HCT116 (cell line): ENCODE measurements at regions not wholly inside any gene's neighbourhood (a gene's known extent, or its start where the extent isn't known, plus 50 kb on each side); places are given as distances from the start of the nearest gene placed in this dataset.

Experiments used
- ATAC-seq: fragments of 200-7000 bp; cut with Tn5 transposase; 2 replicates; pipeline ENCODE4 v1.9.1; 2020; ENCODE audit warnings: mild to moderate bottlenecking, moderate library complexity
- BruUV-seq: library from RNA; stranded (reverse); fragments of 400-500 nt; replicated peaks from 2 replicates; lab custom pipeline; 2021; lab: Mats Ljungman, UMichigan
- CTCF ChIA-PET: fragments of 300-600 bp; sonication (Branson Sonifier 250); formaldehyde crosslinking; loops from one replicate; lab custom pipeline; 2021; ENCODE audit warnings: antibody characterized with exemption; lab: Charles Lee
- POLR2A ChIA-PET: fragments of 300-600, 350-600 bp; sonication (Branson Sonifier 250); formaldehyde crosslinking; loops from one replicate; lab custom pipeline; 2021; ENCODE audit warnings: antibody characterized with exemption; lab: Charles Lee
- RAD21 ChIA-PET, 2 experiments: fragments of 300-600 bp; sonication (Branson Sonifier 250); formaldehyde crosslinking; loops; one replicate each; lab custom pipeline; 2023; ENCODE audit warnings: low total read pairs in 2 of 2; ENCODE audit not compliant: uncharacterized antibody in 2 of 2, unreplicated experiment in 2 of 2, low non-redundant PET in 1 of 2; lab: Charles Lee
- DNase-seq: peaks from one replicate; pipeline ENCODE4 v3.0.0-alpha.2; 2010; ENCODE audit warnings: low read depth, low spot score
- H2AFZ ChIP-seq: fragments of 200-600 bp; shearing (Covaris generic), sonication (generic); 2 replicates; pipeline ENCODE4 v1.6.1; 2017; ENCODE audit warnings: low read depth, mixed run types, mixed read lengths, antibody characterized with exemption, low read length; ENCODE audit not compliant: poor library complexity, severe bottlenecking
- H3K27ac ChIP-seq: 2 replicates; pipeline ENCODE4 v1.5.1; 2012; ENCODE audit warnings: low read depth, low read length
- H3K27me3 ChIP-seq: fragments of 200-600 bp; sonication (generic); 2 replicates; pipeline ENCODE4 v1.6.1; 2016; ENCODE audit warnings: mixed run types, low read length, mixed read lengths; ENCODE audit not compliant: insufficient read depth
- H3K36me3 ChIP-seq, 2 experiments: fragments of 200-500 bp in 1 of 2; fragments of 200-600 bp in 1 of 2; sonication (Bioruptor generic) in 1 of 2; sonication (generic) in 1 of 2; 2 replicates each; pipeline versions ENCODE4 v1.5.1 to v1.6.1; 2014 to 2016; ENCODE audit warnings: low read length in 2 of 2, inconsistent platforms in 1 of 2, mixed read lengths in 1 of 2, mixed run types in 1 of 2; ENCODE audit not compliant: insufficient read depth in 2 of 2, control insufficient read depth in 1 of 2
- H3K4me1 ChIP-seq, 2 experiments: fragments of 200-600 bp in 1 of 2; sonication (generic) in 1 of 2; 2 replicates each; pipeline versions ENCODE4 v1.5.1 to v1.6.1; 2012 to 2017; ENCODE audit warnings: low read length in 2 of 2, inconsistent platforms in 1 of 2, mild to moderate bottlenecking in 1 of 2, mixed read lengths in 1 of 2, mixed run types in 1 of 2, moderate library complexity in 1 of 2; ENCODE audit not compliant: insufficient read depth in 2 of 2, control insufficient read depth in 1 of 2
- H3K4me2 ChIP-seq: fragments of 200-600 bp; sonication (generic); 2 replicates; pipeline ENCODE4 v1.6.1; 2017; ENCODE audit warnings: mixed run types, low read length, mixed read lengths
- H3K4me3 ChIP-seq, 2 experiments: fragments of 200-600 bp in 1 of 2; sonication (generic) in 1 of 2; replicated peaks in 1 of 2; 2 replicates each; pipeline ENCODE4 v1.5.1; 2011 to 2016; ENCODE audit warnings: low read length in 2 of 2, control low read depth in 1 of 2, low read depth in 1 of 2, mild to moderate bottlenecking in 1 of 2, mixed read lengths in 1 of 2, mixed run types in 1 of 2
- H3K79me2 ChIP-seq: fragments of 200-600 bp; sonication (generic); 2 replicates; pipeline ENCODE4 v1.6.1; 2017; ENCODE audit warnings: mild to moderate bottlenecking, mixed run types, low read length, moderate library complexity, mixed read lengths; ENCODE audit not compliant: insufficient read depth
- H3K9ac ChIP-seq: fragments of 200-600 bp; sonication (generic); 2 replicates; pipeline ENCODE4 v1.6.1; 2016; ENCODE audit warnings: low read length, mixed read lengths
- H3K9me2 ChIP-seq: fragments of 200-600 bp; sonication (generic), shearing (Covaris generic); 2 replicates; pipeline ENCODE4 v1.6.1; 2017; ENCODE audit warnings: mixed run types, mild to moderate bottlenecking, moderate library complexity; ENCODE audit not compliant: insufficient read depth
- H3K9me3 ChIP-seq, 2 experiments: fragments of 200-500 bp in 1 of 2; fragments of 200-600 bp in 1 of 2; sonication (Bioruptor generic) in 1 of 2; sonication (generic) in 1 of 2; 2 replicates each; pipeline ENCODE4 v1.6.1; 2014 to 2017; ENCODE audit warnings: low read length in 2 of 2, mixed read lengths in 2 of 2, inconsistent platforms in 1 of 2, low read depth in 1 of 2, mild to moderate bottlenecking in 1 of 2, mixed run types in 1 of 2, moderate library complexity in 1 of 2; ENCODE audit not compliant: control insufficient read depth in 1 of 2, insufficient read depth in 1 of 2
- H4K20me1 ChIP-seq: fragments of 200-600 bp; sonication (generic), shearing (Covaris generic); 2 replicates; pipeline ENCODE4 v1.6.1; 2017; ENCODE audit warnings: mixed run types, mild to moderate bottlenecking, moderate library complexity; ENCODE audit not compliant: insufficient read depth
- CBX3 ChIP-seq: IDR thresholded peaks from 2 replicates; pipeline ENCODE4 v1.6.1; 2012; ENCODE audit warnings: low read depth
- CEBPB ChIP-seq: IDR thresholded peaks from 2 replicates; pipeline ENCODE4 v1.6.1; 2012; ENCODE audit warnings: low read depth
- EGR1 ChIP-seq: IDR thresholded peaks from 2 replicates; pipeline ENCODE4 v1.6.1; 2012; ENCODE audit warnings: low read depth
- ELF1 ChIP-seq: IDR thresholded peaks from 2 replicates; pipeline ENCODE4 v1.6.1; 2012; ENCODE audit warnings: low read depth, borderline replicate concordance
- EZH2 ChIP-seq: fragments of 200-600 bp; sonication (generic); IDR thresholded peaks from 2 replicates; pipeline ENCODE4 v1.6.1; 2017; ENCODE audit warnings: antibody characterized with exemption, mixed run types
- EZH2phosphoT487 ChIP-seq: fragments of 200-600 bp; IDR thresholded peaks from 2 replicates; pipeline ENCODE4 v1.6.1; 2018; ENCODE audit warnings: antibody characterized with exemption, borderline replicate concordance
- FOSL1 ChIP-seq: IDR thresholded peaks from 2 replicates; pipeline ENCODE4 v1.6.1; 2012; ENCODE audit warnings: low read depth
- JUND ChIP-seq: IDR thresholded peaks from 2 replicates; pipeline ENCODE4 v1.6.1; 2012
- POLR2A ChIP-seq: IDR thresholded peaks from 2 replicates; pipeline ENCODE4 v1.7.0; 2011; ENCODE audit warnings: borderline replicate concordance; ENCODE audit not compliant: insufficient read depth, insufficient read length; ENCODE audit errors: extremely low read depth
- POLR2AphosphoS5 ChIP-seq: IDR thresholded peaks from 2 replicates; pipeline ENCODE4 v1.6.1; 2011; ENCODE audit warnings: mild to moderate bottlenecking, low read depth, low read length, moderate library complexity
- SIN3A ChIP-seq: IDR thresholded peaks from 2 replicates; pipeline ENCODE4 v1.6.1; 2012; ENCODE audit warnings: low read depth
- SP1 ChIP-seq: IDR thresholded peaks from 2 replicates; pipeline ENCODE4 v1.6.1; 2012; ENCODE audit warnings: low read depth
- SRF ChIP-seq: IDR thresholded peaks from 2 replicates; pipeline ENCODE4 v1.6.1; 2012; ENCODE audit warnings: low read depth
- TCF7L2 ChIP-seq: IDR thresholded peaks from 2 replicates; pipeline ENCODE4 v1.7.0; 2011; ENCODE audit warnings: borderline replicate concordance, inconsistent platforms; ENCODE audit not compliant: insufficient read depth, insufficient read length; ENCODE audit errors: extremely low read depth
- YY1 ChIP-seq: IDR thresholded peaks from 2 replicates; pipeline ENCODE4 v1.6.1; 2011; ENCODE audit warnings: low read length, low read depth, moderate library complexity, mild to moderate bottlenecking; ENCODE audit not compliant: insufficient replicate concordance; ENCODE audit errors: extremely low read depth
- ZNF274 ChIP-seq: fragments of 200-500 bp; sonication (Bioruptor generic); IDR thresholded peaks from 2 replicates; pipeline ENCODE4 v1.6.1; 2014; ENCODE audit warnings: mild to moderate bottlenecking, low read depth, low read length, inconsistent platforms
- intact Hi-C: fragments of 100-400 bp; cut with micrococcal nuclease; formaldehyde crosslinking; loops from 2 replicates; pipeline ENCODE4 v1.10.0; 2022
- TF ChIP-seq, protein P1 (sequence below): IDR thresholded peaks from 2 replicates; pipeline ENCODE4 v1.6.1; 2012
- TF ChIP-seq, protein P2 (sequence below): IDR thresholded peaks from 2 replicates; pipeline ENCODE4 v1.6.1; 2011; ENCODE audit warnings: mild to moderate bottlenecking, low read length, moderate library complexity; ENCODE audit not compliant: insufficient replicate concordance; ENCODE audit errors: extremely low read depth
- TF ChIP-seq, protein P3 (sequence below): IDR thresholded peaks from 2 replicates; pipeline ENCODE4 v1.6.1; 2012
- TF ChIP-seq, protein P4 (sequence below), 3 experiments: fragments of 200-600 bp in 1 of 3; sonication (generic) in 1 of 3; IDR thresholded peaks in 2 of 3; conservative IDR thresholded peaks in 1 of 3; 2 replicates each; pipeline ENCODE4 v1.5.1; 2012 to 2017; ENCODE audit warnings: low read depth in 2 of 3, low read length in 2 of 3, antibody characterized with exemption in 1 of 3, borderline replicate concordance in 1 of 3, control low read depth in 1 of 3, mild to moderate bottlenecking in 1 of 3, mixed read lengths in 1 of 3, mixed run types in 1 of 3, moderate library complexity in 1 of 3; ENCODE audit not compliant: insufficient read depth in 1 of 3

DNA sequence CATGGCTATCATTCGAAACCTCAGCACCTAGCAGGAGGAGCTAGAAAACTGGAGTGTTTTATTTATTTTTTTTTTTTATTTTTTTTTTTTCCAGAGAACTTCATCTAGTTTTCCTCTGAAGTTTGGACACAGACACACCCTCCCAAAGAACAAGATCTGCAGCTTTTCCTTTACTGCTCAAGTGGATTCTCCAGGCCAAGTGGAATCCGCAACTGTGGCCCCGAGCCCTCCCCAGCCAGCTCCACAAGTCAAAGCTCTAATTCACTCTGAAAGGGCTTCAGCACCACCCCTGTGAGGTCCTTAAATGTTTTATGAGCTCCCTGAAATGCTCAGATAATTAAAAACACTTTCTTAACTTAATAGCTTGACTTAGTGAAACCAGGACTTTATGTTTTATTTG is 332.1 kb upstream of the DYNLRB2 start (continued):
- no peak for TF ChIP-seq POLR2AphosphoS5
- TF ChIP-seq ELF1 = no peak

DNA sequence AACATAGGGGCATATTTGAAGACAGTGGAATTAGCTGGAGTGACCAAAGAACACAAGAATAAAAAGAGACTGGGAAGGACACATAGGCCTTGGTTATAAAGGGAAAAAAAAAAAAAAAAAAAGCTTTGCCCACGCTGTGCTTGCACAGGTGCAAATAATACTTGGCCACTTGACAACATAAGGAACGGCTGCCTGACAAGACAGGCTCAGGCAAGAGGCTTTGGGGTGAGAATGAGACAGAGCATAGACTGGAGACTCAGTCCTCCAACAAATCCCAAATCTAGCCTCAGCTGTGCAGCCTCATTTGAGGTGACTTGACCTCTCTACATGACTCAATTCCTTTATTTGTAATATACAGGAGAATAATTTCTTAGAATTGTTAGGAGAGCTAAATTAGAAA is 332.8 kb upstream of the DYNLRB2 start:
- Histone ChIP-seq H4K20me1 (no peaks in the 10 kb centered on the region), H3K9me2 (no peaks in the 10 kb centered on the region), H3K36me3 (no peaks in the 10 kb centered on the region), H2AFZ (no peak overlapping the region), H3K27ac (no peak overlapping the region), H3K9ac (no peak overlapping the region), H3K27me3 (no peaks in the 10 kb centered on the region), H3K4me3 (no peak overlapping the region)
- ATAC-seq (no peak), DNase-seq (no peak)
- intact Hi-C loops = no loop called here
- POLR2A ChIA-PET = no interaction called here
- CTCF ChIA-PET = no interaction called here
- RAD21 ChIA-PET = no interaction called here
- TF ChIP-seq FOSL1 (no peak), CEBPB (no peak), EZH2phosphoT487 (no peak), POLR2A (no peak), ELF1 (no peak), EGR1 (no peak), JUND (no peak), POLR2AphosphoS5 (no peak), SIN3A (no peak), YY1 (no peak), SP1 (no peak), EZH2 (no peak), TCF7L2 (no peak), CBX3 (no peak), ZNF274 (no peak), SRF (no peak)
- TF ChIP-seq, protein P1, sequence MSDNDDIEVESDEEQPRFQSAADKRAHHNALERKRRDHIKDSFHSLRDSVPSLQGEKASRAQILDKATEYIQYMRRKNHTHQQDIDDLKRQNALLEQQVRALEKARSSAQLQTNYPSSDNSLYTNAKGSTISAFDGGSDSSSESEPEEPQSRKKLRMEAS = no peak
- TF ChIP-seq, protein P2, sequence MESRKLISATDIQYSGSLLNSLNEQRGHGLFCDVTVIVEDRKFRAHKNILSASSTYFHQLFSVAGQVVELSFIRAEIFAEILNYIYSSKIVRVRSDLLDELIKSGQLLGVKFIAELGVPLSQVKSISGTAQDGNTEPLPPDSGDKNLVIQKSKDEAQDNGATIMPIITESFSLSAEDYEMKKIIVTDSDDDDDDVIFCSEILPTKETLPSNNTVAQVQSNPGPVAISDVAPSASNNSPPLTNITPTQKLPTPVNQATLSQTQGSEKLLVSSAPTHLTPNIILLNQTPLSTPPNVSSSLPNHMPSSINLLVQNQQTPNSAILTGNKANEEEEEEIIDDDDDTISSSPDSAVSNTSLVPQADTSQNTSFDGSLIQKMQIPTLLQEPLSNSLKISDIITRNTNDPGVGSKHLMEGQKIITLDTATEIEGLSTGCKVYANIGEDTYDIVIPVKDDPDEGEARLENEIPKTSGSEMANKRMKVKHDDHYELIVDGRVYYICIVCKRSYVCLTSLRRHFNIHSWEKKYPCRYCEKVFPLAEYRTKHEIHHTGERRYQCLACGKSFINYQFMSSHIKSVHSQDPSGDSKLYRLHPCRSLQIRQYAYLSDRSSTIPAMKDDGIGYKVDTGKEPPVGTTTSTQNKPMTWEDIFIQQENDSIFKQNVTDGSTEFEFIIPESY = no peak
- TF ChIP-seq, protein P3, sequence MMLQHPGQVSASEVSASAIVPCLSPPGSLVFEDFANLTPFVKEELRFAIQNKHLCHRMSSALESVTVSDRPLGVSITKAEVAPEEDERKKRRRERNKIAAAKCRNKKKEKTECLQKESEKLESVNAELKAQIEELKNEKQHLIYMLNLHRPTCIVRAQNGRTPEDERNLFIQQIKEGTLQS = no peak
- TF ChIP-seq, protein P4, sequence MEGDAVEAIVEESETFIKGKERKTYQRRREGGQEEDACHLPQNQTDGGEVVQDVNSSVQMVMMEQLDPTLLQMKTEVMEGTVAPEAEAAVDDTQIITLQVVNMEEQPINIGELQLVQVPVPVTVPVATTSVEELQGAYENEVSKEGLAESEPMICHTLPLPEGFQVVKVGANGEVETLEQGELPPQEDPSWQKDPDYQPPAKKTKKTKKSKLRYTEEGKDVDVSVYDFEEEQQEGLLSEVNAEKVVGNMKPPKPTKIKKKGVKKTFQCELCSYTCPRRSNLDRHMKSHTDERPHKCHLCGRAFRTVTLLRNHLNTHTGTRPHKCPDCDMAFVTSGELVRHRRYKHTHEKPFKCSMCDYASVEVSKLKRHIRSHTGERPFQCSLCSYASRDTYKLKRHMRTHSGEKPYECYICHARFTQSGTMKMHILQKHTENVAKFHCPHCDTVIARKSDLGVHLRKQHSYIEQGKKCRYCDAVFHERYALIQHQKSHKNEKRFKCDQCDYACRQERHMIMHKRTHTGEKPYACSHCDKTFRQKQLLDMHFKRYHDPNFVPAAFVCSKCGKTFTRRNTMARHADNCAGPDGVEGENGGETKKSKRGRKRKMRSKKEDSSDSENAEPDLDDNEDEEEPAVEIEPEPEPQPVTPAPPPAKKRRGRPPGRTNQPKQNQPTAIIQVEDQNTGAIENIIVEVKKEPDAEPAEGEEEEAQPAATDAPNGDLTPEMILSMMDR (IDR thresholded peaks at IDR 0.05 in 2 of 3, conservative IDR thresholded peaks at IDR 0.05 in 1 of 3; ENCODE audit: borderline replicate concordance in 1 of 3, insufficient read depth in 1 of 3, low read depth in 2 of 3, low read length in 2 of 3) = no peak
- TF ChIP-seq, all 23 proteins: peak for 0
- Histone ChIP-seq H3K4me2 (no peak overlapping the region), H3K9me3 (peaks cover 28 to 57% of the 10 kb centered on the region in 2 experiments; a peak in 2 of 4 replicates), H3K4me1 (no peaks in the 10 kb centered on the region), H3K79me2 (no peaks in the 10 kb centered on the region)
- no TSS peak for BruUV-seq
